Loucy (cell line): ENCODE measurements at regions not wholly inside any gene's neighbourhood (a gene's known extent, or its start where the extent isn't known, plus 50 kb on each side); places are given as distances from the start of the nearest gene placed in this dataset.

Experiments
- EZH2phosphoT487 ChIP-seq: fragments of 200-600 bp; IDR thresholded peaks from 2 replicates; pipeline ENCODE4 v1.6.1; 2018; ENCODE audit warnings: antibody characterized with exemption, mild to moderate bottlenecking, moderate library complexity, borderline replicate concordance
- TF ChIP-seq, protein P1 (sequence below): fragments of 200-600 bp; sonication (generic); conservative IDR thresholded peaks from 2 replicates; pipeline ENCODE4 v1.5.1; 2014; ENCODE audit warnings: mild to moderate bottlenecking, antibody characterized with exemption, low read length

DNA sequence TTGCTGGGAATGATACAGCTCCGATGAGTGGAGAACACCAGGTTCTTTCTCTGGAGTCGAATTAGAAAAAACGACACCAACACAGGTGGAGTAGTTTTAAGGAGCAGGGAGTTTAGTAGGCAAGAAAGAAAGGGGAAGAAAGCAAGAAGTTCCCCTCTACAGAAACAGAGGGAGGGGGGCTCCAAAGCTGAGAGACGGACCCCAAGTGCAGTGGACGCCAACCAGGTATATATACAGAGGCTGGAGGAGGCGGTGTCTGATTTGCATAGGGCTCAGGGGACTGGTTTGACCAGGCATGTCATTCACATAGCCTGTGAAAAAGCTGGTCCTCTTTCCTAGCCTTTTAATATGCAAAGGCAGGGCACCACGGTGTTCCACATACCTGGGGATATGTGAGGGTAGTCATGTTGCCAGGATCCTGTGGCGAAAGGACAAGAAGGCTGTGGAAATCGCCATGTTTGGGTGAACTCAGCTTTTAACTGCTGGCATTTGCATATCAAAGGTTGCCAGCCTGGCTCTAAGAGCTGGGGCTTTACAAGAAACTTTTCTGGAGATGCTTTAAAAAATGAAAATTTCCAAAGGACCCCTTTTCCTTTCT, 887.4 kb upstream of the EPHA6 start:
- TF ChIP-seq, protein P1, sequence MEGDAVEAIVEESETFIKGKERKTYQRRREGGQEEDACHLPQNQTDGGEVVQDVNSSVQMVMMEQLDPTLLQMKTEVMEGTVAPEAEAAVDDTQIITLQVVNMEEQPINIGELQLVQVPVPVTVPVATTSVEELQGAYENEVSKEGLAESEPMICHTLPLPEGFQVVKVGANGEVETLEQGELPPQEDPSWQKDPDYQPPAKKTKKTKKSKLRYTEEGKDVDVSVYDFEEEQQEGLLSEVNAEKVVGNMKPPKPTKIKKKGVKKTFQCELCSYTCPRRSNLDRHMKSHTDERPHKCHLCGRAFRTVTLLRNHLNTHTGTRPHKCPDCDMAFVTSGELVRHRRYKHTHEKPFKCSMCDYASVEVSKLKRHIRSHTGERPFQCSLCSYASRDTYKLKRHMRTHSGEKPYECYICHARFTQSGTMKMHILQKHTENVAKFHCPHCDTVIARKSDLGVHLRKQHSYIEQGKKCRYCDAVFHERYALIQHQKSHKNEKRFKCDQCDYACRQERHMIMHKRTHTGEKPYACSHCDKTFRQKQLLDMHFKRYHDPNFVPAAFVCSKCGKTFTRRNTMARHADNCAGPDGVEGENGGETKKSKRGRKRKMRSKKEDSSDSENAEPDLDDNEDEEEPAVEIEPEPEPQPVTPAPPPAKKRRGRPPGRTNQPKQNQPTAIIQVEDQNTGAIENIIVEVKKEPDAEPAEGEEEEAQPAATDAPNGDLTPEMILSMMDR: no peak
- TF ChIP-seq EZH2phosphoT487: no peak
